ENCODE measurements at regions not wholly inside any gene's neighbourhood (a gene's known extent, or its start where the extent isn't known, plus 50 kb on each side); places are given as distances from the start of the nearest gene placed in this dataset.

DNA sequence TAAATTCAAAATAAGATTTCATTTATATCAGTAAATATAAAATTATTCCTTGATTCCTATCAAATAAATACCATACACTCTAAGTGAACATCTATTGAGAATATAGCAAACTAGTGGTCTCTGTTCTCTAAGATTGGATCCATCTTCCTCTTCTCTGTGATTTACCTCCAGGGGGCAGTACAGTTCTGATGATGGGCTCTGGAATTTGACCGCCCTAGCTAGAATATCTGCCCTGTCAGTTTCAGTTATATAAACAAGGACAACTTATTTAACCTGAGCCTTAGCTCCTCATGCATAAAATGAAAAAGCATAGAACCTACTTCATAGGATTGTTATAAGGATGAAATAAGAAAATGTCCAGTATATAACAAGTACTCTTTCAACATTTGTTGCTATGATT lies 171.1 kb upstream of the CCDC54 start:
- ATAC-seq = peak in 1 of 2 donors; percentile 40
- TF ChIP-seq POLR2A (IDR thresholded peaks at IDR 0.05) = no peak
- TF ChIP-seq, protein P1, sequence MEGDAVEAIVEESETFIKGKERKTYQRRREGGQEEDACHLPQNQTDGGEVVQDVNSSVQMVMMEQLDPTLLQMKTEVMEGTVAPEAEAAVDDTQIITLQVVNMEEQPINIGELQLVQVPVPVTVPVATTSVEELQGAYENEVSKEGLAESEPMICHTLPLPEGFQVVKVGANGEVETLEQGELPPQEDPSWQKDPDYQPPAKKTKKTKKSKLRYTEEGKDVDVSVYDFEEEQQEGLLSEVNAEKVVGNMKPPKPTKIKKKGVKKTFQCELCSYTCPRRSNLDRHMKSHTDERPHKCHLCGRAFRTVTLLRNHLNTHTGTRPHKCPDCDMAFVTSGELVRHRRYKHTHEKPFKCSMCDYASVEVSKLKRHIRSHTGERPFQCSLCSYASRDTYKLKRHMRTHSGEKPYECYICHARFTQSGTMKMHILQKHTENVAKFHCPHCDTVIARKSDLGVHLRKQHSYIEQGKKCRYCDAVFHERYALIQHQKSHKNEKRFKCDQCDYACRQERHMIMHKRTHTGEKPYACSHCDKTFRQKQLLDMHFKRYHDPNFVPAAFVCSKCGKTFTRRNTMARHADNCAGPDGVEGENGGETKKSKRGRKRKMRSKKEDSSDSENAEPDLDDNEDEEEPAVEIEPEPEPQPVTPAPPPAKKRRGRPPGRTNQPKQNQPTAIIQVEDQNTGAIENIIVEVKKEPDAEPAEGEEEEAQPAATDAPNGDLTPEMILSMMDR (IDR thresholded peaks at IDR 0.05 in 4 of 5, conservative IDR thresholded peaks at IDR 0.05 in 1 of 5) = peak in 4 of 5 experiments; percentile 40 to 66 (median 46)
- Histone ChIP-seq H3K36me3 (no peaks in the 10 kb centered on the region), H3K4me1 (peaks cover 30 to 35% of the 10 kb centered on the region in 2 donors), H3K27ac (peak overlapping the region in 2 of 4 donors; percentile 69 to 80), H3K4me3 (no peak overlapping the region), H3K9me3 (no peaks in the 10 kb centered on the region), H3K27me3 (no peaks in the 10 kb centered on the region)
- intact Hi-C loops (cut with DNase I; ENCODE audit: low total_unique reads) = loop anchor here (5.0 kb wide), 1 partner anchor 1016 kb away; the partner anchor contains the start of gene IFT57
- in situ Hi-C loops (cut with MboI; ENCODE audit: low sequenced_read_pairs in 4 of 4) = no loop called here
- no peak for DNase-seq

DNA sequence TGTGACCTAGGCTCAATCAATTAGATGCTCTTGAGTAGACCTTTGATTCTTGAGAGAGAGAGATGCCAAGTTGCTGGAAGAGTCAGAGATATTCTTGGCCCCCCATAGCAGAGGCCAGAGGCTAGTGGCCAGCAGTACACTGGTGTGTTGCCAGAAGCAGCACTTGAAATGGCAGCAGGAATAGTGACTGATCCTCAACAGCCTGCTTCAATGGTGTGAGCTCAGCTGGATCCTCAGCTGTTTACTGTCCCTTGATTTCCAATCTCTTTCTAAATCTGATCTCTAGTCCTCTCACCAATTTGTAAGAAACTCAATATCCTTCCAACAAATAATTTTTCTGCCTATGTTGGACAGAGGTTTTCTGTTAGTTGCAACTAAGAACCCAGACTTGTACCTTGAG lies 170.3 kb upstream of the CCDC54 start:
- no peak overlapping the region for H3K4me3 ChIP-seq
- H3K4me1 ChIP-seq = peaks cover 35 to 40% of the 10 kb centered on the region in 2 donors
- intact Hi-C loops (cut with DNase I; ENCODE audit: low total_unique reads) (loop anchor here (5.0 kb wide), 1 partner anchor 1015 kb away; the partner anchor contains the start of gene IFT57), in situ Hi-C loops (cut with MboI; ENCODE audit: low sequenced_read_pairs in 4 of 4) (no loop called here)
- no peaks in the 10 kb centered on the region for H3K36me3 ChIP-seq
- H3K9me3 ChIP-seq = no peaks in the 10 kb centered on the region
- TF ChIP-seq, protein P1 (IDR thresholded peaks at IDR 0.05 in 4 of 5, conservative IDR thresholded peaks at IDR 0.05 in 1 of 5) = no peak
- no peak for TF ChIP-seq POLR2A (IDR thresholded peaks at IDR 0.05)
- peak overlapping the region; percentile 69 to 80 (median 75) for H3K27ac ChIP-seq
- DNase-seq (no peak), ATAC-seq (no peak)
- no peaks in the 10 kb centered on the region for H3K27me3 ChIP-seq

DNA sequence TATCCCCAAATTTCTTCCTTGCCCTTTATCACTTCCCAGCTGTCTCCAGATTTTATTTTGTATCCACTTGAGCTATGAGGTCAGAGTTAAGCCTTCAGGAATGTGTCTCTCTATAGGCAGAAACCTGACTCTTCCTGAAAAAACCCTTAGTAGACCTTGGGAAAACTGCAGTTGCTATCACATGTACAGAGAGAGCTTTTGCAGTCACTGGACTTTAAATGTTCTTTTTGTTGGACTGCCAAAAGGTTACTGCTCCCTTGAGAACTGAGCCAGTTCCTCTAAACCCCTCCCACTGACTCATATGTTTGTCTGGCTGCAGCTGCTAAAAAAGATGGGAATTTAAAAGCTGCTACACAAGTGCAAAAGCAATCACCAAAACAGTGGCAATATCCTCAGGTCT lies 169.1 kb upstream of the CCDC54 start:
- peaks cover 43 to 45% of the 10 kb centered on the region in 2 donors for H3K4me1 ChIP-seq
- TF ChIP-seq, protein P1 (IDR thresholded peaks at IDR 0.05 in 4 of 5, conservative IDR thresholded peaks at IDR 0.05 in 1 of 5) = no peak
- TF ChIP-seq POLR2A (IDR thresholded peaks at IDR 0.05) = peak in 1 of 2 donors; percentile 40
- H3K27me3 ChIP-seq = no peaks in the 10 kb centered on the region
- in situ Hi-C loops (cut with MboI; ENCODE audit: low sequenced_read_pairs in 4 of 4) = no loop called here
- no peaks in the 10 kb centered on the region for H3K9me3 ChIP-seq
- intact Hi-C loops (cut with DNase I; ENCODE audit: low total_unique reads) = loop anchor here (2.0 to 5.0 kb wide), 2 partner anchors 223 to 1014 kb away; partner anchors contain the start of gene IFT57
- ATAC-seq (peak; percentile 97 to 98), DNase-seq (peak; percentile 31 to 52)
- peak overlapping the region in 1 of 4 donors; percentile 13 for H3K4me3 ChIP-seq
- no peaks in the 10 kb centered on the region for H3K36me3 ChIP-seq
- peak overlapping the region; percentile 69 to 80 (median 75) for H3K27ac ChIP-seq

DNA sequence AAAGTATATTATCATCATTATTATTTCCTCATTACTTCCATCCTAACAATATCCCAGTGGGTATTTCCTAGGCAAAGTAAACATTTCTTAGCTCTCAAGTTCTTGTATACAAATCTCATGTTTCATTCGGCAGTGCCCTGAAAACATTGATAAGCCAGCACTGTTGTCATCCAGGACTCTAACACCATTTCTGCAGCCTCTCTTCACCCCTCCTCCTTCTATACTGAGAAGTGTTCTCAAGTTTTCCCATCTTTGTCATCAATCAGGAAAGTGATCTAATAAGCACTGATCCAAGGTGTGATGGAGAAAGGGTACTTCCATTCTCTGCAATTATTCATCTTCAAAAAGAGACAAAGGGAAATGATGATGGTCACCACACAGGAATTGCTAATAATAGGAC lies 168.4 kb upstream of the CCDC54 start:
- no peak overlapping the region for H3K4me3 ChIP-seq
- DNase-seq (no peak), ATAC-seq (no peak)
- H3K4me1 ChIP-seq = peaks cover 43 to 45% of the 10 kb centered on the region in 2 donors
- intact Hi-C loops (cut with DNase I; ENCODE audit: low total_unique reads) = loop anchor here (1.0 to 5.0 kb wide), 3 partner anchors 28 to 1014 kb away; partner anchors contain the start of gene IFT57
- TF ChIP-seq, protein P1 (IDR thresholded peaks at IDR 0.05 in 4 of 5, conservative IDR thresholded peaks at IDR 0.05 in 1 of 5) = no peak
- no peak for TF ChIP-seq POLR2A (IDR thresholded peaks at IDR 0.05)
- in situ Hi-C loops (cut with MboI; ENCODE audit: low sequenced_read_pairs in 4 of 4) = no loop called here
- no peaks in the 10 kb centered on the region for H3K27me3 ChIP-seq
- no peaks in the 10 kb centered on the region for H3K36me3 ChIP-seq
- peak overlapping the region; percentile 69 to 80 (median 75) for H3K27ac ChIP-seq
- H3K9me3 ChIP-seq = no peaks in the 10 kb centered on the region
